ENCODE measurements at regions not wholly inside any gene's neighbourhood (a gene's known extent, or its start where the extent isn't known, plus 50 kb on each side); places are given as distances from the start of the nearest gene placed in this dataset.

DNA sequence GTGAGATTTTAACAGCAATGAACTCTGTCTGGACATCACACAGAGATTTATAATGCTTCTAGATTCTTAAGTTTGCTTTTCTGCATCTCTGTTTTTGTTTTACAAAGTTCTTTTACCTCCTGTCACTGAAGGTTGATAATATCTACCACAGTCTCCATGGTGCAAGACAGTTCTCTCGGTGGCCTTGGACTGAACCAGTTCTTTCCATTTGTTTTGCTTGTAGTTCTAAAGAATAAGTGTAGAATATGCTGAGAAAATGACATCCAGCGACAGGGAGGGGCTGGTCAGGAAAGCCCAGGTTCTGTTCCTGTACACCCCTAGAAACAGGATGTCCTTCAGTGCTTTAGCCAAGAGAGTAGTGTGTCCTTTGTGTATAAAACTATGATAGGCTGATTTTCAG is 1079.5 kb upstream of the INTU start (continued):
- TF ChIP-seq, protein P1, sequence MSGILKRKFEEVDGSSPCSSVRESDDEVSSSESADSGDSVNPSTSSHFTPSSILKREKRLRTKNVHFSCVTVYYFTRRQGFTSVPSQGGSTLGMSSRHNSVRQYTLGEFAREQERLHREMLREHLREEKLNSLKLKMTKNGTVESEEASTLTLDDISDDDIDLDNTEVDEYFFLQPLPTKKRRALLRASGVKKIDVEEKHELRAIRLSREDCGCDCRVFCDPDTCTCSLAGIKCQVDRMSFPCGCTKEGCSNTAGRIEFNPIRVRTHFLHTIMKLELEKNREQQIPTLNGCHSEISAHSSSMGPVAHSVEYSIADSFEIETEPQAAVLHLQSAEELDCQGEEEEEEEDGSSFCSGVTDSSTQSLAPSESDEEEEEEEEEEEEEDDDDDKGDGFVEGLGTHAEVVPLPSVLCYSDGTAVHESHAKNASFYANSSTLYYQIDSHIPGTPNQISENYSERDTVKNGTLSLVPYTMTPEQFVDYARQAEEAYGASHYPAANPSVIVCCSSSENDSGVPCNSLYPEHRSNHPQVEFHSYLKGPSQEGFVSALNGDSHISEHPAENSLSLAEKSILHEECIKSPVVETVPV (CRISPR knock-in tag; IDR thresholded peaks at IDR 0.05): no peak
- no peak for TF ChIP-seq BACH2 (CRISPR knock-in tag; IDR thresholded peaks at IDR 0.05; ENCODE audit: borderline replicate concordance)

DNA sequence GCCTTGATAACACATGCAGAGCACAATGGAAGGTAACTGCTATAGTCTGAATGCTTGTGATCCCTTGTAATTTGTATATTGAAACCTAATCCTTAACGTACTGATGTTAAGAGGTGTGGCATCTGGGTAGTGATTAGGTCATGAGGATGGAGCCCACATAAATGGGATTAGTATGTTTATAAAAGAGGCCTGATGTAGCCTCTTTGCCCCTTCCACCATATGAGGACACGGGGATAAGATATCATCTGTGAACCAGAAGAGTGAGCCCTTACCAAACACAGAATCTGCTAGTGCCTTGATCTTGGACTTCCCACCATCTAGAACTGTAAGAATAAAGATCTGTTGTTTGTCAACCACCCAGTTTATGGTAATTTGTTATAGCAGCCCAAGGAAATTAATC is 1074.2 kb upstream of the INTU start:
- 0 out of 3 replicates have a peak, but pooled peaks have one; percentile 27 for ATAC-seq
- TF ChIP-seq GLIS3 (CRISPR knock-in tag; IDR thresholded peaks at IDR 0.05): no peak
- TF ChIP-seq ZNF70 (CRISPR knock-in tag; IDR thresholded peaks at IDR 0.05): no peak
- TF ChIP-seq OSR1 (CRISPR knock-in tag; IDR thresholded peaks at IDR 0.05): no peak
- no peak for TF ChIP-seq ZNF565 (CRISPR knock-in tag; conservative IDR thresholded peaks at IDR 0.05; ENCODE audit: low read depth)
- TF ChIP-seq ISL1 (CRISPR knock-in tag; IDR thresholded peaks at IDR 0.05): no peak
- TF ChIP-seq TOX (CRISPR knock-in tag; IDR thresholded peaks at IDR 0.05; ENCODE audit: borderline replicate concordance): no peak
- no peak for TF ChIP-seq SNAI2 (CRISPR knock-in tag; IDR thresholded peaks at IDR 0.05)

DNA sequence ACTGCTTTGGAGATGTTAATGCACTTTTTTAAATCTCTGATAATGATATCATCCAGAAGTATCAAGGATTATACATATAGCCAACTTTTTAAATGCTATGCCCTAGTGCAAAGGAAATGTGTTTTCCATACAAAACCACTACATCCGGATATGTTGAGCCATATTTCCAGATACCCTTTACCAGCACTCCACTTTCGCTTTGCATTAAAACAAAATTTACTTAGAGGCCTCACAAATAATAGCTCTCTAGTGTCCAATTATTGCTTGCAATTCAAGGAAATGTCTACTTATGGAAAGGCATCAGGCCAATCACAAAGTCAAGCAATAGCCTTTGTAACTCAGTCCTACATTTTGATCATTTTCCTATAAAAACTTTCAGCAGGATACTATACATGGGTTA is 1072.8 kb upstream of the INTU start:
- ATAC-seq: no peak
- no peak for TF ChIP-seq BACH2 (CRISPR knock-in tag; IDR thresholded peaks at IDR 0.05; ENCODE audit: borderline replicate concordance)
- no peak for TF ChIP-seq TOX (CRISPR knock-in tag; IDR thresholded peaks at IDR 0.05; ENCODE audit: borderline replicate concordance)
- TF ChIP-seq, protein P2, sequence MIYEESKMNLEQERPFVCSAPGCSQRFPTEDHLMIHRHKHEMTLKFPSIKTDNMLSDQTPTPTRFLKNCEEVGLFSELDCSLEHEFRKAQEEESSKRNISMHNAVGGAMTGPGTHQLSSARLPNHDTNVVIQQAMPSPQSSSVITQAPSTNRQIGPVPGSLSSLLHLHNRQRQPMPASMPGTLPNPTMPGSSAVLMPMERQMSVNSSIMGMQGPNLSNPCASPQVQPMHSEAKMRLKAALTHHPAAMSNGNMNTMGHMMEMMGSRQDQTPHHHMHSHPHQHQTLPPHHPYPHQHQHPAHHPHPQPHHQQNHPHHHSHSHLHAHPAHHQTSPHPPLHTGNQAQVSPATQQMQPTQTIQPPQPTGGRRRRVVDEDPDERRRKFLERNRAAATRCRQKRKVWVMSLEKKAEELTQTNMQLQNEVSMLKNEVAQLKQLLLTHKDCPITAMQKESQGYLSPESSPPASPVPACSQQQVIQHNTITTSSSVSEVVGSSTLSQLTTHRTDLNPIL (CRISPR knock-in tag; IDR thresholded peaks at IDR 0.05; ENCODE audit: low read depth): no peak

DNA sequence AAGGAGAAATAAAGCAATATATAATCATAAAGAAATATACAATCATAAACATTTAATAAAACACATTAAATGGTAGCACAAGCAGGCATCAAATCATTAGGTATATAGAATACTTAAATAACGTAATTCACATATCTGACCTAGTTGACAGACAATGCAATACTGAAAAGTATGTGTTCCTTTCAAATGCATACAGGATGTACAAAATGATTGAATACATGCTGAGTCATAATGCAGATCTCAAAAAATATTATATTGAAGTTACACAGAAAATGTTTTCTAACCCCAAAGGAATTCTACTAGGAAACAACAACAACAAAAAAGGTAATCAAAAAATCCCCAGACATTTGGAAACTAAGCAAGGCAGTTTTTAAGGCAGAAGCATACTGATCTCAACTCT is 1072.0 kb upstream of the INTU start:
- TF ChIP-seq ZFP3 (CRISPR knock-in tag; IDR thresholded peaks at IDR 0.05) (no peak), ESRRG (CRISPR knock-in tag; IDR thresholded peaks at IDR 0.05) (no peak), ISL1 (CRISPR knock-in tag; IDR thresholded peaks at IDR 0.05) (no peak), SNAI2 (CRISPR knock-in tag; IDR thresholded peaks at IDR 0.05) (no peak), TCF4 (CRISPR knock-in tag; IDR thresholded peaks at IDR 0.05; ENCODE audit: borderline replicate concordance) (no peak), ARNTL (CRISPR knock-in tag; IDR thresholded peaks at IDR 0.05; ENCODE audit: borderline replicate concordance, low read depth) (no peak), PPARA (CRISPR knock-in tag; IDR thresholded peaks at IDR 0.05; ENCODE audit: borderline replicate concordance) (no peak), OSR1 (CRISPR knock-in tag; IDR thresholded peaks at IDR 0.05) (no peak), ZNF565 (CRISPR knock-in tag; conservative IDR thresholded peaks at IDR 0.05; ENCODE audit: low read depth) (no peak), BACH2 (CRISPR knock-in tag; IDR thresholded peaks at IDR 0.05; ENCODE audit: borderline replicate concordance) (no peak), ZNF70 (CRISPR knock-in tag; IDR thresholded peaks at IDR 0.05) (no peak), RARB (CRISPR knock-in tag; IDR thresholded peaks at IDR 0.05) (no peak), ZC3H10 (CRISPR knock-in tag; IDR thresholded peaks at IDR 0.05) (no peak), CSDC2 (CRISPR knock-in tag; IDR thresholded peaks at IDR 0.05) (no peak), GLIS3 (CRISPR knock-in tag; IDR thresholded peaks at IDR 0.05) (no peak)
- TF ChIP-seq, protein P3, sequence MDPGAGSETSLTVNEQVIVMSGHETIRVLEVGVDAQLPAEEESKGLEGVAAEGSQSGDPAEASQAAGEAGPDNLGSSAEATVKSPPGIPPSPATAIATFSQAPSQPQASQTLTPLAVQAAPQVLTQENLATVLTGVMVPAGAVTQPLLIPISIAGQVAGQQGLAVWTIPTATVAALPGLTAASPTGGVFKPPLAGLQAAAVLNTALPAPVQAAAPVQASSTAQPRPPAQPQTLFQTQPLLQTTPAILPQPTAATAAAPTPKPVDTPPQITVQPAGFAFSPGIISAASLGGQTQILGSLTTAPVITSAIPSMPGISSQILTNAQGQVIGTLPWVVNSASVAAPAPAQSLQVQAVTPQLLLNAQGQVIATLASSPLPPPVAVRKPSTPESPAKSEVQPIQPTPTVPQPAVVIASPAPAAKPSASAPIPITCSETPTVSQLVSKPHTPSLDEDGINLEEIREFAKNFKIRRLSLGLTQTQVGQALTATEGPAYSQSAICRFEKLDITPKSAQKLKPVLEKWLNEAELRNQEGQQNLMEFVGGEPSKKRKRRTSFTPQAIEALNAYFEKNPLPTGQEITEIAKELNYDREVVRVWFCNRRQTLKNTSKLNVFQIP (CRISPR knock-in tag; IDR thresholded peaks at IDR 0.05; ENCODE audit: borderline replicate concordance, low read depth): no peak
- TF ChIP-seq, protein P1 (CRISPR knock-in tag; IDR thresholded peaks at IDR 0.05): no peak
- TF ChIP-seq, protein P4, sequence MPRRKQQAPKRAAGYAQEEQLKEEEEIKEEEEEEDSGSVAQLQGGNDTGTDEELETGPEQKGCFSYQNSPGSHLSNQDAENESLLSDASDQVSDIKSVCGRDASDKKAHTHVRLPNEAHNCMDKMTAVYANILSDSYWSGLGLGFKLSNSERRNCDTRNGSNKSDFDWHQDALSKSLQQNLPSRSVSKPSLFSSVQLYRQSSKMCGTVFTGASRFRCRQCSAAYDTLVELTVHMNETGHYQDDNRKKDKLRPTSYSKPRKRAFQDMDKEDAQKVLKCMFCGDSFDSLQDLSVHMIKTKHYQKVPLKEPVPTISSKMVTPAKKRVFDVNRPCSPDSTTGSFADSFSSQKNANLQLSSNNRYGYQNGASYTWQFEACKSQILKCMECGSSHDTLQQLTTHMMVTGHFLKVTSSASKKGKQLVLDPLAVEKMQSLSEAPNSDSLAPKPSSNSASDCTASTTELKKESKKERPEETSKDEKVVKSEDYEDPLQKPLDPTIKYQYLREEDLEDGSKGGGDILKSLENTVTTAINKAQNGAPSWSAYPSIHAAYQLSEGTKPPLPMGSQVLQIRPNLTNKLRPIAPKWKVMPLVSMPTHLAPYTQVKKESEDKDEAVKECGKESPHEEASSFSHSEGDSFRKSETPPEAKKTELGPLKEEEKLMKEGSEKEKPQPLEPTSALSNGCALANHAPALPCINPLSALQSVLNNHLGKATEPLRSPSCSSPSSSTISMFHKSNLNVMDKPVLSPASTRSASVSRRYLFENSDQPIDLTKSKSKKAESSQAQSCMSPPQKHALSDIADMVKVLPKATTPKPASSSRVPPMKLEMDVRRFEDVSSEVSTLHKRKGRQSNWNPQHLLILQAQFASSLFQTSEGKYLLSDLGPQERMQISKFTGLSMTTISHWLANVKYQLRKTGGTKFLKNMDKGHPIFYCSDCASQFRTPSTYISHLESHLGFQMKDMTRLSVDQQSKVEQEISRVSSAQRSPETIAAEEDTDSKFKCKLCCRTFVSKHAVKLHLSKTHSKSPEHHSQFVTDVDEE (CRISPR knock-in tag; IDR thresholded peaks at IDR 0.05): no peak
- TF ChIP-seq, protein P5, sequence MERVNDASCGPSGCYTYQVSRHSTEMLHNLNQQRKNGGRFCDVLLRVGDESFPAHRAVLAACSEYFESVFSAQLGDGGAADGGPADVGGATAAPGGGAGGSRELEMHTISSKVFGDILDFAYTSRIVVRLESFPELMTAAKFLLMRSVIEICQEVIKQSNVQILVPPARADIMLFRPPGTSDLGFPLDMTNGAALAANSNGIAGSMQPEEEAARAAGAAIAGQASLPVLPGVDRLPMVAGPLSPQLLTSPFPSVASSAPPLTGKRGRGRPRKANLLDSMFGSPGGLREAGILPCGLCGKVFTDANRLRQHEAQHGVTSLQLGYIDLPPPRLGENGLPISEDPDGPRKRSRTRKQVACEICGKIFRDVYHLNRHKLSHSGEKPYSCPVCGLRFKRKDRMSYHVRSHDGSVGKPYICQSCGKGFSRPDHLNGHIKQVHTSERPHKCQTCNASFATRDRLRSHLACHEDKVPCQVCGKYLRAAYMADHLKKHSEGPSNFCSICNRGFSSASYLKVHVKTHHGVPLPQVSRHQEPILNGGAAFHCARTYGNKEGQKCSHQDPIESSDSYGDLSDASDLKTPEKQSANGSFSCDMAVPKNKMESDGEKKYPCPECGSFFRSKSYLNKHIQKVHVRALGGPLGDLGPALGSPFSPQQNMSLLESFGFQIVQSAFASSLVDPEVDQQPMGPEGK (CRISPR knock-in tag; IDR thresholded peaks at IDR 0.05; ENCODE audit: borderline replicate concordance): no peak
- TF ChIP-seq, protein P2 (CRISPR knock-in tag; IDR thresholded peaks at IDR 0.05; ENCODE audit: low read depth): no peak
- peak; percentile 16; the same call in 1 of the 3 replicates for ATAC-seq
